ENCODE measurements at regions not wholly inside any gene's neighbourhood (a gene's known extent, or its start where the extent isn't known, plus 50 kb on each side); places are given as distances from the start of the nearest gene placed in this dataset.

GRCh38 chr1:59183749-59184317 lies 113.1 kb upstream of the FGGY start:
- TF ChIP-seq, protein P1, sequence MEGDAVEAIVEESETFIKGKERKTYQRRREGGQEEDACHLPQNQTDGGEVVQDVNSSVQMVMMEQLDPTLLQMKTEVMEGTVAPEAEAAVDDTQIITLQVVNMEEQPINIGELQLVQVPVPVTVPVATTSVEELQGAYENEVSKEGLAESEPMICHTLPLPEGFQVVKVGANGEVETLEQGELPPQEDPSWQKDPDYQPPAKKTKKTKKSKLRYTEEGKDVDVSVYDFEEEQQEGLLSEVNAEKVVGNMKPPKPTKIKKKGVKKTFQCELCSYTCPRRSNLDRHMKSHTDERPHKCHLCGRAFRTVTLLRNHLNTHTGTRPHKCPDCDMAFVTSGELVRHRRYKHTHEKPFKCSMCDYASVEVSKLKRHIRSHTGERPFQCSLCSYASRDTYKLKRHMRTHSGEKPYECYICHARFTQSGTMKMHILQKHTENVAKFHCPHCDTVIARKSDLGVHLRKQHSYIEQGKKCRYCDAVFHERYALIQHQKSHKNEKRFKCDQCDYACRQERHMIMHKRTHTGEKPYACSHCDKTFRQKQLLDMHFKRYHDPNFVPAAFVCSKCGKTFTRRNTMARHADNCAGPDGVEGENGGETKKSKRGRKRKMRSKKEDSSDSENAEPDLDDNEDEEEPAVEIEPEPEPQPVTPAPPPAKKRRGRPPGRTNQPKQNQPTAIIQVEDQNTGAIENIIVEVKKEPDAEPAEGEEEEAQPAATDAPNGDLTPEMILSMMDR (IDR thresholded peaks at IDR 0.05; ENCODE audit: insufficient read depth, low read length, severe bottlenecking), result no peak
- no peak for FAIRE-seq
- H3K4me3 ChIP-seq (ENCODE audit: low read depth, low read length), result no peak overlapping the region
- H3K27me3 ChIP-seq (ENCODE audit: control insufficient read depth, insufficient read depth, low read length), result no peaks in the 10 kb centered on the region
- H3K36me3 ChIP-seq (ENCODE audit: control insufficient read depth, insufficient read depth, low read length), result no peaks in the 10 kb centered on the region
- no peak for DNase-seq (ENCODE audit: low read depth)

GRCh38 chr1:59184365-59184905 lies 112.5 kb upstream of the FGGY start:
- no peaks in the 10 kb centered on the region for H3K27me3 ChIP-seq (ENCODE audit: control insufficient read depth, insufficient read depth, low read length)
- no peak overlapping the region for H3K4me3 ChIP-seq (ENCODE audit: low read depth, low read length)
- no peaks in the 10 kb centered on the region for H3K36me3 ChIP-seq (ENCODE audit: control insufficient read depth, insufficient read depth, low read length)
- no peak for DNase-seq (ENCODE audit: low read depth)
- TF ChIP-seq, protein P1 (IDR thresholded peaks at IDR 0.05; ENCODE audit: insufficient read depth, low read length, severe bottlenecking), result no peak
- no peak for FAIRE-seq

DNA sequence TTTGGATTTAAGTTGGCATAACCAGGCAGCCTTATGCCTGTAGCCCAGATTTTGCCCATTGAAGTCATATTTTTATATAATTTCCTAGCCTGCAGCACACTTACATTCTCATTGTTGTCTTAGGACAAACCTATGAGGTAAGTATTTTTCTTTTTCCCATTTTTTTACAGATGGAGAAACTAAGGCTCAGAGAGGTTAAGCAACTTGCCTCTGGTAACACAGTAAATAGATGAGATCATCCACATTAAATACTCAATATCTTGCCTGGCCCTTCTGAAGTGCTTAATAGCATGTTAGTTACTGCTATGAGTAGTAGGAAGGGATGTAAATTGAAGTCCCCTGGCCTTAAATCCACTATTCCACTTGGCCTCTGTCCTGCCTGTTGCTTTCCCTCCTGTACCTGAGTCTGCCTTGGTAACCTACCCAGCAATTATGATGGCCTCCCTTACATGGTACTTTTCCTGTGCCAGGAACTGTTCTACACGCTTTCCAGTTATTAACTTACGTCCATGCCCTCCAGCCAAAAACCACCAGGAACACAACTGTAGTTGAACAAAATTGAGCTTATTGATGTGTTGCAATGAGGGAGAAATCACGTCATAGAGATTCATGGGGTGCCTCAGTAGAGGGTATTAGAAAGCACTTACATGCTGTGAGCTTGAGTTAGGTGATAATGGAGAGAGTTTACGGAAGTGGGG lies 111.6 kb upstream of the FGGY start:
- Histone ChIP-seq H3K4me3 (ENCODE audit: low read depth, low read length) (no peak overlapping the region), H3K27me3 (ENCODE audit: control insufficient read depth, insufficient read depth, low read length) (no peaks in the 10 kb centered on the region), H3K36me3 (ENCODE audit: control insufficient read depth, insufficient read depth, low read length) (no peaks in the 10 kb centered on the region)
- TF ChIP-seq, protein P1 (IDR thresholded peaks at IDR 0.05; ENCODE audit: insufficient read depth, low read length, severe bottlenecking), result no peak
- peak; percentile 36 for FAIRE-seq
- DNase-seq (ENCODE audit: low read depth), result no peak

- Histone ChIP-seq H3K36me3 (ENCODE audit: control insufficient read depth, insufficient read depth, low read length) (no peaks in the 10 kb centered on the region), H3K4me3 (ENCODE audit: low read depth, low read length) (no peak overlapping the region), H3K27me3 (ENCODE audit: control insufficient read depth, insufficient read depth, low read length) (no peaks in the 10 kb centered on the region)
- DNase-seq (ENCODE audit: low read depth), result no peak
- FAIRE-seq, result no peak
- TF ChIP-seq, protein P1 (IDR thresholded peaks at IDR 0.05; ENCODE audit: insufficient read depth, low read length, severe bottlenecking), result no peak
Observed at GRCh38 chr1:59186656-59187055, 110.2 kb upstream of the FGGY start.

DNA sequence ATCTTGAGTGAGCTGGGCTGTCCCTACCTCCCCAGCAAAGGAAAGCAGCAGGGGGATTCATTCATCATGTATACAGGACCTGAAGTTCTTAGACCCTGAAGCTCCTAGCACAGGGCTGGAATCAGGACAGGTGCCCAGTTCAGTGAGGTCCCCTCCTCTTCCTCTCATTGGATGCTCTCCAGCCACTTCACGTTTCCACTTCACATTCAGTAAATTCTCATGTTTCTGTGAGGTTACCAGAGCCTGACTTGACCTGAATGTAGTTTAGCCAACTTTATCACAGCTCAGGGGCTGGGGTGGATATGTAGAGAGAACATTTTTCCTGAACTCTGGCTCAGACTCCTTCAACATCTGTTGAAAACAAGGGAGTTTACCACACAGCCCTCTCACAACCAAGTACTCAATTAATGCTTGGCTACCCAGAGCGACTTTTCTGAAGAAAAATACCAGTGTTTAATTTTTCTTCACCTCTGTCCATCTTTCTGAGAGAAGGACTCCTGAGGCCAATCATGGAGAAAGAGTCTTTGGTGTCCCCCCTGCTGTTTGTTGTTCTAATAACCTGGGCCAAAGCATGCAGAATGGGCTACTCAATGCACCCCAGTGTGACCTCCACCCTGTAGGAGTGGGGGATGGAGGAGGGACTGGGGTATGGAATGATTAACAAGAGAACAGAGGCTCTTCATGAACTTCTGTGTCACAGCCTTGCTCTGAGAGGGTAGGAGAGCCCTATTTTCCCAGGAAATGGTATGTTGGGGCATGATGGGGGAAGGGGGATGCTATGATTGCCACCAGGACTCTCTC lies 108.3 kb upstream of the FGGY start:
- FAIRE-seq (no peak), DNase-seq (ENCODE audit: low read depth) (no peak)
- Histone ChIP-seq H3K27me3 (ENCODE audit: control insufficient read depth, insufficient read depth, low read length) (no peaks in the 10 kb centered on the region), H3K36me3 (ENCODE audit: control insufficient read depth, insufficient read depth, low read length) (no peaks in the 10 kb centered on the region), H3K4me3 (ENCODE audit: low read depth, low read length) (no peak overlapping the region)
- TF ChIP-seq, protein P1 (IDR thresholded peaks at IDR 0.05; ENCODE audit: insufficient read depth, low read length, severe bottlenecking), result no peak
